Keratinocyte (primary cell): ENCODE measurements at regions not wholly inside any gene's neighbourhood (a gene's known extent, or its start where the extent isn't known, plus 50 kb on each side); places are given as distances from the start of the nearest gene placed in this dataset.

Experiments used
- DNase-seq: peaks from one replicate; pipeline ENCODE4 v3.0.0-alpha.2; 2011; ENCODE audit warnings: low read depth, missing footprints, low spot score
- FAIRE-seq: peaks from 2 replicates; lab custom pipeline; 2011; peaks lifted over from hg19 to GRCh38; lab: Jason Lieb, UNC
- H2AFZ ChIP-seq: 2 replicates; pipeline ENCODE4 v1.6.0; 2012; ENCODE audit warnings: low read length, control low read depth, inconsistent platforms; ENCODE audit not compliant: control insufficient read depth
- H3K27ac ChIP-seq: 2 replicates; pipeline ENCODE4 v1.5.1; 2011; ENCODE audit warnings: low read length; ENCODE audit not compliant: control insufficient read depth, insufficient read depth
- H3K27me3 ChIP-seq: 3 replicates; pipeline ENCODE4 v1.6.0; 2011; ENCODE audit warnings: low read length; ENCODE audit not compliant: control insufficient read depth, insufficient read depth; ENCODE audit errors: extremely low read depth
- H3K36me3 ChIP-seq, 2 experiments: 2 replicates in 1 of 2; 3 replicates in 1 of 2; pipeline ENCODE4 v1.5.1; 2011; ENCODE audit warnings: low read length in 2 of 2, mild to moderate bottlenecking in 1 of 2; ENCODE audit not compliant: control insufficient read depth in 2 of 2, insufficient read depth in 2 of 2; ENCODE audit errors: extremely low read depth in 1 of 2
- H3K4me1 ChIP-seq: 3 replicates; pipeline ENCODE4 v1.5.1; 2011; ENCODE audit warnings: low read length; ENCODE audit not compliant: control insufficient read depth, insufficient read depth; ENCODE audit errors: extremely low read depth
- H3K4me2 ChIP-seq: 3 replicates; pipeline ENCODE4 v1.6.0; 2011; ENCODE audit warnings: low read depth, low read length; ENCODE audit not compliant: control insufficient read depth, insufficient read depth; ENCODE audit errors: extremely low read depth
- H3K4me3 ChIP-seq, 3 experiments: fragments of 200-600 bp in 1 of 3; sonication (generic) in 1 of 3; 2 replicates in 2 of 3; 3 replicates in 1 of 3; pipeline ENCODE4 v1.5.1; 2011 to 2016; ENCODE audit warnings: low read length in 3 of 3, mild to moderate bottlenecking in 3 of 3, control low read depth in 2 of 3, inconsistent platforms in 1 of 3, low read depth in 1 of 3, mixed read lengths in 1 of 3, mixed run types in 1 of 3, moderate library complexity in 1 of 3; ENCODE audit not compliant: control insufficient read depth in 2 of 3, insufficient read depth in 2 of 3; ENCODE audit errors: extremely low read depth in 1 of 3
- H3K79me2 ChIP-seq: 2 replicates; pipeline ENCODE4 v1.6.0; 2012; ENCODE audit warnings: low read length; ENCODE audit not compliant: control insufficient read depth, insufficient read depth
- H3K9ac ChIP-seq: 3 replicates; pipeline ENCODE4 v1.6.0; 2011; ENCODE audit warnings: low read length; ENCODE audit not compliant: control insufficient read depth, insufficient read depth; ENCODE audit errors: extremely low read depth
- H3K9me1 ChIP-seq: 3 replicates; pipeline ENCODE4 v1.6.0; 2011; ENCODE audit warnings: low read length; ENCODE audit not compliant: control insufficient read depth, insufficient read depth; ENCODE audit errors: extremely low read depth
- H3K9me3 ChIP-seq: 2 replicates; pipeline ENCODE4 v1.5.1; 2012; ENCODE audit warnings: low read depth, low read length; ENCODE audit not compliant: control insufficient read depth
- H4K20me1 ChIP-seq: 3 replicates; pipeline ENCODE4 v1.6.0; 2011; ENCODE audit warnings: low read length; ENCODE audit not compliant: control insufficient read depth, insufficient read depth; ENCODE audit errors: extremely low read depth
- CTCF ChIP-seq, 3 experiments: IDR thresholded peaks in 1 of 3; conservative IDR thresholded peaks in 1 of 3; optimal IDR thresholded peaks in 1 of 3; 2 replicates in 2 of 3; 3 replicates in 1 of 3; pipeline versions ENCODE3 to v1.5.1; 2011; ENCODE audit warnings: low read length in 3 of 3, mild to moderate bottlenecking in 3 of 3, moderate library complexity in 2 of 3, control low read depth in 1 of 3, inconsistent platforms in 1 of 3; ENCODE audit not compliant: insufficient read depth in 2 of 3; ENCODE audit errors: extremely low read depth in 1 of 3
- EZH2 ChIP-seq: IDR thresholded peaks from one replicate; pipeline ENCODE4 v1.6.1; 2012; ENCODE audit warnings: inconsistent platforms, mild to moderate bottlenecking, low read length, moderate library complexity
- dilution Hi-C: fragments of 300-500 bp; cut with MboI; formaldehyde crosslinking; loops from one replicate; pipeline ENCODE4 v1.7.0; 2020; ENCODE audit warnings: low sequenced_read_pairs; ENCODE audit not compliant: extremely low pct_ligation_motif_present

DNA sequence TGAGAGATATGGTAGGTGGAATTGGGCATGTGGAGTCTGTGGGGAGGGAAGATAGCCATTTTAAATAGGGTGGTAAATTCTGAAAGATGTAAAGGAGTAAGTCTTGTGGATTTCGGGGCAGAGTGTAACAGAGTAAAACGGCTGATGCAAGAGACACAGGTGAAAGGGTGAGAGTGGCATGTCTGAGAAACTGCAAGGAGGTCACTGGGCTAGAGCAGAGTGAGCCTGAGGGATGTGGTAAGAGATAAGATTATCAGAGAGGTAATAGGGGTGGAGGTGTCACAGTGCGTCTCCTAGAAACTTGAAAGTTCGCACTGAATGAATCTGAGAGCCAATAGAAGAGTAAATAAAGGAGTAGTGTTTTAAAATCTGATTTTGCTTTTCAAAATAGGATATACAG lies 308.1 kb downstream of the EPM2A start:
- no peaks in the 10 kb centered on the region for H3K4me1 ChIP-seq
- H3K79me2 ChIP-seq: no peaks in the 10 kb centered on the region
- H2AFZ ChIP-seq: no peak overlapping the region
- no peak for DNase-seq
- no peak overlapping the region for H3K4me2 ChIP-seq
- no peak overlapping the region for H3K27ac ChIP-seq
- no peaks in the 10 kb centered on the region for H3K27me3 ChIP-seq
- H3K9me1 ChIP-seq: no peaks in the 10 kb centered on the region
- no peak overlapping the region for H3K4me3 ChIP-seq
- no peak for FAIRE-seq
- H3K36me3 ChIP-seq: no peaks in the 10 kb centered on the region
- TF ChIP-seq CTCF (optimal IDR thresholded peaks at IDR 0.05 in 1 of 3, IDR thresholded peaks at IDR 0.05 in 1 of 3, conservative IDR thresholded peaks at IDR 0.05 in 1 of 3; ENCODE audit: extremely low read depth in 1 of 3, insufficient read depth in 2 of 3, low read length in 3 of 3): no peak
- H3K9ac ChIP-seq: no peak overlapping the region
- dilution Hi-C loops: no loop called here
- no peaks in the 10 kb centered on the region for H4K20me1 ChIP-seq
- H3K9me3 ChIP-seq: no peaks in the 10 kb centered on the region

DNA sequence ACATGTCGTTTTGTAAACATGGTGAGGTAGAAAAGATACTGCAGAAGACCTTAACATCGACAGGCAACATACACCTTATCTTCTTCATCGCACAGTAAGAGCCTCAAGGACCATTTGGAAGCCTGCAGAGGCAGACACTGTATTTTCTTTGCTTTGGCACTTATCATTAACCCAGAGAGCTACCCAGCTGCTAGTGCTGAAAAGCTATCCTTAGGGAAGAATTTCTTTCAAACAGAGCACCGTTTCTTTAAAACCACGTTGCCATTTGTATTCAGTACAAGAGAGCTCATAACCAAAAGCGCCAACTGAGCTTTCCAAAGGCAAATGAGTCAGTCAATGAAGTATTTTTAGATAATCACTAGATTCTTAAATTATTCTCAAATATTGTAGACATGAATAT lies 306.6 kb downstream of the EPM2A start:
- Histone ChIP-seq H3K36me3 (no peaks in the 10 kb centered on the region), H3K27ac (no peak overlapping the region), H3K9me3 (no peaks in the 10 kb centered on the region), H3K4me3 (no peak overlapping the region), H3K4me1 (no peaks in the 10 kb centered on the region), H3K4me2 (no peak overlapping the region), H3K9ac (no peak overlapping the region), H3K27me3 (no peaks in the 10 kb centered on the region), H2AFZ (no peak overlapping the region), H3K79me2 (no peaks in the 10 kb centered on the region), H4K20me1 (no peaks in the 10 kb centered on the region), H3K9me1 (no peaks in the 10 kb centered on the region)
- TF ChIP-seq CTCF (optimal IDR thresholded peaks at IDR 0.05 in 1 of 3, IDR thresholded peaks at IDR 0.05 in 1 of 3, conservative IDR thresholded peaks at IDR 0.05 in 1 of 3; ENCODE audit: extremely low read depth in 1 of 3, insufficient read depth in 2 of 3, low read length in 3 of 3): no peak
- no peak for TF ChIP-seq EZH2
- FAIRE-seq: no peak
- no peak for DNase-seq
- dilution Hi-C loops: no loop called here
